BJ (cell line): ENCODE measurements at regions not wholly inside any gene's neighbourhood (a gene's known extent, or its start where the extent isn't known, plus 50 kb on each side); places are given as distances from the start of the nearest gene placed in this dataset.

ENCODE experiments used
- CTCF ChIA-PET: fragments of 350-600 bp; formaldehyde crosslinking; extraction: SDS; loops from one replicate; lab custom pipeline; 2021; ENCODE audit warnings: antibody characterized with exemption, inconsistent platforms; lab: Yijun Ruan, JAX
- POLR2A ChIA-PET: fragments of 300-600 bp; sonication (Branson Sonifier 250); formaldehyde crosslinking; extraction: SDS; loops from one replicate; lab custom pipeline; 2021; ENCODE audit warnings: antibody characterized with exemption; lab: Charles Lee
- DNase-seq: peaks from one replicate; pipeline ENCODE4 v3.0.0-alpha.2; 2011; ENCODE audit warnings: low read depth
- H3K27me3 ChIP-seq: 2 replicates; pipeline ENCODE4 v1.6.0; 2011; ENCODE audit warnings: low read length; ENCODE audit not compliant: control insufficient read depth, insufficient read depth
- H3K36me3 ChIP-seq: 2 replicates; pipeline ENCODE4 v1.5.1; 2011; ENCODE audit warnings: low read length; ENCODE audit not compliant: control insufficient read depth, insufficient read depth
- H3K4me3 ChIP-seq: 2 replicates; pipeline ENCODE4 v1.5.1; 2011; ENCODE audit warnings: low read depth, mild to moderate bottlenecking, control low read depth, low read length
- TF ChIP-seq, protein P1 (sequence below): IDR thresholded peaks from 2 replicates; pipeline ENCODE4 v1.5.1; 2011; ENCODE audit warnings: low read depth, mild to moderate bottlenecking, control low read depth, inconsistent platforms, low read length, moderate library complexity; ENCODE audit not compliant: insufficient read depth

- POLR2A ChIA-PET: no interaction called here
Observed at GRCh38 chr2:8548619-8549150, 133.2 kb upstream of the ID2 start.

GRCh38 chr2:8549273-8549922, 132.5 kb upstream of the ID2 start:
- POLR2A ChIA-PET: interaction anchor here (0.6 kb wide), 1 partner anchor 102 kb away, joined by 5 read pairs; no protein-coding TSS in a partner anchor
- CTCF ChIA-PET: interaction anchor here (0.6 kb wide), 1 partner anchor 174 kb away, joined by 3 read pairs; no protein-coding TSS in a partner anchor
- no peak for DNase-seq
- Histone ChIP-seq H3K27me3 (no peaks in the 10 kb centered on the region), H3K36me3 (no peaks in the 10 kb centered on the region), H3K4me3 (no peak overlapping the region)
- TF ChIP-seq, protein P1, sequence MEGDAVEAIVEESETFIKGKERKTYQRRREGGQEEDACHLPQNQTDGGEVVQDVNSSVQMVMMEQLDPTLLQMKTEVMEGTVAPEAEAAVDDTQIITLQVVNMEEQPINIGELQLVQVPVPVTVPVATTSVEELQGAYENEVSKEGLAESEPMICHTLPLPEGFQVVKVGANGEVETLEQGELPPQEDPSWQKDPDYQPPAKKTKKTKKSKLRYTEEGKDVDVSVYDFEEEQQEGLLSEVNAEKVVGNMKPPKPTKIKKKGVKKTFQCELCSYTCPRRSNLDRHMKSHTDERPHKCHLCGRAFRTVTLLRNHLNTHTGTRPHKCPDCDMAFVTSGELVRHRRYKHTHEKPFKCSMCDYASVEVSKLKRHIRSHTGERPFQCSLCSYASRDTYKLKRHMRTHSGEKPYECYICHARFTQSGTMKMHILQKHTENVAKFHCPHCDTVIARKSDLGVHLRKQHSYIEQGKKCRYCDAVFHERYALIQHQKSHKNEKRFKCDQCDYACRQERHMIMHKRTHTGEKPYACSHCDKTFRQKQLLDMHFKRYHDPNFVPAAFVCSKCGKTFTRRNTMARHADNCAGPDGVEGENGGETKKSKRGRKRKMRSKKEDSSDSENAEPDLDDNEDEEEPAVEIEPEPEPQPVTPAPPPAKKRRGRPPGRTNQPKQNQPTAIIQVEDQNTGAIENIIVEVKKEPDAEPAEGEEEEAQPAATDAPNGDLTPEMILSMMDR: no peak

More at GRCh38 chr2:8548619-8549150, 133.2 kb upstream of the ID2 start:
- CTCF ChIA-PET: interaction anchor here (0.6 kb wide), 1 partner anchor 175 kb away, joined by 3 read pairs; no protein-coding TSS in a partner anchor
- Histone ChIP-seq H3K36me3 (no peaks in the 10 kb centered on the region), H3K4me3 (no peak overlapping the region), H3K27me3 (no peaks in the 10 kb centered on the region)
- TF ChIP-seq, protein P1: no peak
- DNase-seq: no peak

GRCh38 chr2:8549942-8550341, 131.9 kb upstream of the ID2 start:
- ChIA-PET CTCF (no interaction called here), POLR2A (interaction anchor here (0.6 kb wide), 1 partner anchor 103 kb away, joined by 5 read pairs; no protein-coding TSS in a partner anchor)
- TF ChIP-seq, protein P1: no peak
- Histone ChIP-seq H3K27me3 (no peaks in the 10 kb centered on the region), H3K4me3 (no peak overlapping the region), H3K36me3 (no peaks in the 10 kb centered on the region)
- DNase-seq: no peak

- H3K36me3 ChIP-seq: no peaks in the 10 kb centered on the region
- CTCF ChIA-PET: no interaction called here
- H3K27me3 ChIP-seq: no peaks in the 10 kb centered on the region
- TF ChIP-seq, protein P1: no peak
- POLR2A ChIA-PET: no interaction called here
- H3K4me3 ChIP-seq: no peak overlapping the region
- no peak for DNase-seq
Observed at GRCh38 chr2:8550481-8550880, 131.4 kb upstream of the ID2 start.

DNA sequence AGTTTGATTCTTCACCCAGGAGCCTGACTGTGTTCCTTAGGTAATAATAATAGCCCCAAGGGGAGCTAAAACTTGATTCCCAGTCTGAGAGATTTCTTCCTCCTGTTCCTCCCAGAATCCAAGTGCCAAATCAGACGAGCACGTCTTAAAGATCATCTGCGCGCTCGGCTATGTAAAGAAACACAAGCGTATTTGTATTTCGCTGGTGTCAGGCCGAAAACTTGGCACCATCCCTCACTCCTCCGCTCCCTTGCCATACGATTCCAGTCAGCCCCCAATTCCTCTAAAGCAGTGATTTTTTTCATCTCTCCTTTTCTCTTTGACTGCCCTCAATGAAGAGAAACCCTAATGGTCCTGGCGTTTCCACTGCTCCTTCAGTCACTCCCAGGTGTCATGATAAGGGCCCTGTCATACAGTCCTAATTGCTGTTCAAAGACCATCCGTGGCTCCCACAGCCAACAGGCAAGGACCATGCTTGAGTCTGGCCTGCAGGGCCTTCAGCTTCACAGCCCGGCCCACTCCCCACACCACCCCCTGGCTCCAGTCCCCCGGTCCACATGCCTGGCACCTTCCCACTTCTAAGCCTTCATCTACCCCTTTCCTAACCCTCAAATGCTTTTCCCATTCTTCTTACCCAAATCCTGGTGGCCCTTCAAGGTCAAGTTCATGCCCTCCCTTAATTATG, 130.8 kb upstream of the ID2 start:
- no peak overlapping the region for H3K4me3 ChIP-seq
- H3K36me3 ChIP-seq: no peaks in the 10 kb centered on the region
- DNase-seq: no peak
- no peaks in the 10 kb centered on the region for H3K27me3 ChIP-seq
- CTCF ChIA-PET: no interaction called here
- POLR2A ChIA-PET: no interaction called here
- TF ChIP-seq, protein P1: no peak
